Activated CD8-positive, alpha-beta T cell treated with anti-CD3 and anti-CD28 coated beads for 36 hours (primary cell): ENCODE measurements at regions not wholly inside any gene's neighbourhood (a gene's known extent, or its start where the extent isn't known, plus 50 kb on each side); places are given as distances from the start of the nearest gene placed in this dataset.

Experiments used
- ATAC-seq: fragments of 200-7000 bp; cut with Tn5 transposase; one replicate; pipeline ENCODE4 v1.10.0; 2021; ENCODE audit warnings: mild to moderate bottlenecking, moderate library complexity
- CTCF ChIA-PET: fragments of 350-600 bp; sonication (Branson Sonifier 250); formaldehyde crosslinking; loops from one replicate; lab custom pipeline; 2021; ENCODE audit warnings: antibody characterized with exemption; lab: Charles Lee
- POLR2A ChIA-PET: fragments of 350-600 bp; sonication (Branson Sonifier 250); formaldehyde crosslinking; loops from one replicate; lab custom pipeline; 2021; ENCODE audit warnings: antibody characterized with exemption; lab: Charles Lee
- DNase-seq: peaks from one replicate; pipeline ENCODE4 v3.0.0-alpha.2; 2020
- H3K27ac Mint-ChIP-seq: one replicate; pipeline ENCODE4 v1.8.0; 2021; ENCODE audit warnings: mild to moderate bottlenecking, mixed read lengths
- H3K27me3 Mint-ChIP-seq: one replicate; pipeline ENCODE4 v1.8.0; 2021; ENCODE audit warnings: mixed read lengths
- H3K36me3 Mint-ChIP-seq: one replicate; pipeline ENCODE4 v1.8.0; 2021; ENCODE audit warnings: low read depth, mixed read lengths
- H3K4me1 Mint-ChIP-seq: one replicate; pipeline ENCODE4 v1.8.0; 2021; ENCODE audit warnings: low read depth, mixed read lengths
- H3K4me3 Mint-ChIP-seq: one replicate; pipeline ENCODE4 v1.8.0; 2021; ENCODE audit warnings: mild to moderate bottlenecking, moderate library complexity, mixed read lengths
- H3K9me3 Mint-ChIP-seq: one replicate; pipeline ENCODE4 v1.8.0; 2021; ENCODE audit warnings: mixed read lengths
- intact Hi-C: fragments of 100-400 bp; cut with micrococcal nuclease; formaldehyde crosslinking; loops from one replicate; pipeline ENCODE4 v1.10.0; 2022
- TF ChIP-seq, protein P1 (sequence below): fragments of 200-600 bp; IDR thresholded peaks from one replicate; pipeline ENCODE4 v1.8.0; 2022; ENCODE audit warnings: antibody characterized with exemption, mild to moderate bottlenecking

DNA sequence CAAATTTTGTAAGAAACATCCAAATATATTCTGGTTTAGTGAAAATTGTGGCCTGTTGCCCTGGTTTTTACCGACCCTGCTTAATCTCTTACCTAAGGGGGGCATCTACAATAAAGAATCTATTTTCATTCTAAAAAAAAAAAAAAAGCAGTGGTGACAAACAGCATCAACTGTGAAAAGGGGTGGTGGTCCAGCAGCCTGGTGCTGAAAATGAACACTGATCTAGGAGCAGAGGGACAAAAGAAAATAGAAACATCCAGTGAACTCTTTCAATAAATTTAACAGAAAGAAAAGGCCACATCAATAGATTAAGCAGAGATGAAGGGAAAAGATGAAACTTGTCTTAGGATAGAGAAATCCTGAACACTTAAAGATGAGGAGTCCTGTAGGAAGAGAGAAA, 348.7 kb upstream of the GRAMD2B start:
- TF ChIP-seq, protein P1, sequence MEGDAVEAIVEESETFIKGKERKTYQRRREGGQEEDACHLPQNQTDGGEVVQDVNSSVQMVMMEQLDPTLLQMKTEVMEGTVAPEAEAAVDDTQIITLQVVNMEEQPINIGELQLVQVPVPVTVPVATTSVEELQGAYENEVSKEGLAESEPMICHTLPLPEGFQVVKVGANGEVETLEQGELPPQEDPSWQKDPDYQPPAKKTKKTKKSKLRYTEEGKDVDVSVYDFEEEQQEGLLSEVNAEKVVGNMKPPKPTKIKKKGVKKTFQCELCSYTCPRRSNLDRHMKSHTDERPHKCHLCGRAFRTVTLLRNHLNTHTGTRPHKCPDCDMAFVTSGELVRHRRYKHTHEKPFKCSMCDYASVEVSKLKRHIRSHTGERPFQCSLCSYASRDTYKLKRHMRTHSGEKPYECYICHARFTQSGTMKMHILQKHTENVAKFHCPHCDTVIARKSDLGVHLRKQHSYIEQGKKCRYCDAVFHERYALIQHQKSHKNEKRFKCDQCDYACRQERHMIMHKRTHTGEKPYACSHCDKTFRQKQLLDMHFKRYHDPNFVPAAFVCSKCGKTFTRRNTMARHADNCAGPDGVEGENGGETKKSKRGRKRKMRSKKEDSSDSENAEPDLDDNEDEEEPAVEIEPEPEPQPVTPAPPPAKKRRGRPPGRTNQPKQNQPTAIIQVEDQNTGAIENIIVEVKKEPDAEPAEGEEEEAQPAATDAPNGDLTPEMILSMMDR = no peak
- no peaks in the 10 kb centered on the region for H3K4me1 Mint-ChIP-seq
- ChIA-PET CTCF (no interaction called here), POLR2A (no interaction called here)
- no peak overlapping the region for H3K27ac Mint-ChIP-seq
- DNase-seq (no peak), ATAC-seq (no peak)
- H3K4me3 Mint-ChIP-seq = no peak overlapping the region
- intact Hi-C loops = no loop called here
- no peaks in the 10 kb centered on the region for H3K36me3 Mint-ChIP-seq
- H3K9me3 Mint-ChIP-seq = peaks cover 11% of the 10 kb centered on the region
- no peaks in the 10 kb centered on the region for H3K27me3 Mint-ChIP-seq

DNA sequence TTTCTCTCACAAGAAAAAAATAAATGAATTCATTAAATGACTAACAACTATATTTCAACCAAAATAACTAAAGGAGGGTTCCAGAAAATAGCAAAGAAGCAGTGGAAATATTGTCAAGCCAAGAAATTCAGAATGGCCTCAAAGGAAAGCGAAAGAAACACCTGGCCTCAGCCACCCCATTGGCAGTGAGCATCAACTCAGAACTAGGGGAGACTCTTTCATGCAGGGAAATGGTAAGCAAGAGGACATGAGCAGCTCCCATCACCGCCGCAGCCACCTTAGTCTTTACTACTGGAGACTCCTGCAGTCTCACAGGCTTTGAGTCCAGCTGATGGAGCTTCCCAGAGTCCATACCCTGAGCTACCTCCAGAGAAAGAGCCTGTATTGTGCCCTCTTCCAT, 343.9 kb upstream of the GRAMD2B start:
- no peak for ATAC-seq
- no peak for DNase-seq
- Mint-ChIP-seq H3K27ac (no peak overlapping the region), H3K4me1 (no peaks in the 10 kb centered on the region), H3K4me3 (no peak overlapping the region), H3K9me3 (peaks cover 20% of the 10 kb centered on the region), H3K27me3 (no peaks in the 10 kb centered on the region), H3K36me3 (no peaks in the 10 kb centered on the region)
- TF ChIP-seq, protein P1 = no peak
- ChIA-PET CTCF (no interaction called here), POLR2A (no interaction called here)
- intact Hi-C loops = no loop called here

DNA sequence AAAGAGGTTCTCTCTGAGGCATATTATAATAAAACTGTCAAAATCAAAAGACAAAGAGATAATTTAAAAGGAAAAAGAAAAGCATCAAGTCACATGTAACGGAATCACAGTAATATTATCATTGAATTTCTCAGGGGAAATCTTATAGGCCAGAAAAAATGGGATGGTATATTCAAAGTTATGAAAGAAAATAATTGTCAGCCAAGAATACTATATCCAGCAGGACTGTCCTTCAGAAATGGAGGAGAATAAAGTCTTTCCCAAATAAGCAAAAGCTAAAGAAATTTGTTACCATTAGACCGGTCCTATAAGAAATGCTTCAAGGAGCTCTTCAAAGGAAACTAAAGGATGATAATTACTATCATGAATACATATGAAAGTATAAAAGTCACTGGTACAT, 342.0 kb upstream of the GRAMD2B start:
- peaks cover 21% of the 10 kb centered on the region for H3K9me3 Mint-ChIP-seq
- POLR2A ChIA-PET = no interaction called here
- no peaks in the 10 kb centered on the region for H3K36me3 Mint-ChIP-seq
- TF ChIP-seq, protein P1 = no peak
- no peaks in the 10 kb centered on the region for H3K27me3 Mint-ChIP-seq
- no peak for ATAC-seq
- no peak for DNase-seq
- intact Hi-C loops = no loop called here
- H3K27ac Mint-ChIP-seq = no peak overlapping the region
- CTCF ChIA-PET = no interaction called here
- no peaks in the 10 kb centered on the region for H3K4me1 Mint-ChIP-seq
- no peak overlapping the region for H3K4me3 Mint-ChIP-seq

DNA sequence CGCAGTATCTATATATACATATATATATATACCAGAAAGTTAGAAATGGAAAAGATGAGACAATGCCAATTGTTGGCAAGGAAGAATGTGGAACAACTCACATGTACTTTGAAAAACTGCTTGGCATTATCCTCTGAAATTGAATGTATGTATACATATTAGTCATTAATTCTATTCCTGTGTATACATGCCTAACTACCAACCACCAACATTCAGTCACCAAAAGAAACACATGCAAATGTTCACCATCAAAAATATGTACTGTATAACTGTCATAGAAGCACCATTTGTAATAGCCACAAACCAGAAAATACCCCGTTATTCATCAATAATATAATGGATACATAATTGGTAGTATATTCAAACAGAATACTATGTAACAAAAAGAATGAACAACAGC, 330.2 kb upstream of the GRAMD2B start:
- intact Hi-C loops = no loop called here
- H3K4me1 Mint-ChIP-seq = no peaks in the 10 kb centered on the region
- POLR2A ChIA-PET = no interaction called here

DNA sequence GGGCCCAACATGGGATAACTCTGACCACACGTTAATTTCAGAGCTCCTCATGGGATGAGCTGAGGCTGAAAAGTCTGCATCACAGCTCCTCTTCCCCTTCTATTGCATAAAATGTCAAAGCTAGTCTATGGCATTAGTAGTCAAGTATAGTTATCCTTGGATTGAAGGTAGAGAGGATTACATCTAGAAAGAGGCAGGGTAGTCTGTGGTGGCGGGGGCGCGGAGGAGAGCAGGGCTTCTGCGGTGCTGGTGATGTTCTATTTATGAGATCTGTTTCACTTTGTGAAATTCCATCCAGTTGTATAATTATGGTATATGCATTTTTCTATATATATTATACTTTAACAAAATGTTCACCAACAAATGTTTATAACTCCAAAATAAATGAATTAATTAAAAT, 329.5 kb upstream of the GRAMD2B start:
- no peak overlapping the region for H3K4me3 Mint-ChIP-seq
- TF ChIP-seq, protein P1 = no peak
- ChIA-PET CTCF (no interaction called here), POLR2A (no interaction called here)
- H3K27me3 Mint-ChIP-seq = no peaks in the 10 kb centered on the region
- no peak for DNase-seq
- H3K36me3 Mint-ChIP-seq = no peaks in the 10 kb centered on the region
- H3K9me3 Mint-ChIP-seq = peaks cover 11% of the 10 kb centered on the region
- no peak overlapping the region for H3K27ac Mint-ChIP-seq
- intact Hi-C loops = no loop called here
- no peaks in the 10 kb centered on the region for H3K4me1 Mint-ChIP-seq
- ATAC-seq = no peak

More for the DNA sequence above, 330.2 kb upstream of the GRAMD2B start:
- DNase-seq = no peak
- Mint-ChIP-seq H3K9me3 (peaks cover 15% of the 10 kb centered on the region), H3K27ac (no peak overlapping the region), H3K27me3 (no peaks in the 10 kb centered on the region), H3K36me3 (no peaks in the 10 kb centered on the region), H3K4me3 (no peak overlapping the region)
- TF ChIP-seq, protein P1 = no peak
- CTCF ChIA-PET = no interaction called here
- no peak for ATAC-seq
